ENCODE measurements at regions not wholly inside any gene's neighbourhood (a gene's known extent, or its start where the extent isn't known, plus 50 kb on each side); places are given as distances from the start of the nearest gene placed in this dataset.

- no peak for DNase-seq
These were observed 421.4 kb upstream of the CELF2 start for GRCh38 chr10:10596256-10596655.

GRCh38 chr10:10598297-10598696, 419.4 kb upstream of the CELF2 start:
- no peak for DNase-seq

- DNase-seq: no peak
These were observed 417.7 kb upstream of the CELF2 start for GRCh38 chr10:10600004-10600403.

GRCh38 chr10:10605551-10606081, 412.1 kb upstream of the CELF2 start:
- DNase-seq: no peak

- DNase-seq: no peak
These were observed 408.2 kb upstream of the CELF2 start for GRCh38 chr10:10609379-10609955.

GRCh38 chr10:10610171-10610570, 407.5 kb upstream of the CELF2 start:
- no peak for DNase-seq

- DNase-seq: no peak
These were observed 405.5 kb upstream of the CELF2 start for GRCh38 chr10:10612151-10612550.

GRCh38 chr10:10613656-10614244, 403.9 kb upstream of the CELF2 start:
- DNase-seq: no peak

GRCh38 chr10:10617686-10618085, 400.0 kb upstream of the CELF2 start:
- no peak for DNase-seq

- DNase-seq: no peak
These were observed 399.5 kb upstream of the CELF2 start for GRCh38 chr10:10618139-10618538.

- DNase-seq: no peak
These were observed 393.6 kb upstream of the CELF2 start for GRCh38 chr10:10623958-10624566.

GRCh38 chr10:10624567-10624962, 393.1 kb upstream of the CELF2 start:
- DNase-seq: no peak

GRCh38 chr10:10625491-10625890, 392.2 kb upstream of the CELF2 start:
- DNase-seq: no peak

GRCh38 chr10:10626734-10627133, 390.9 kb upstream of the CELF2 start:
- DNase-seq: no peak

- DNase-seq: no peak
These were observed 390.3 kb upstream of the CELF2 start for GRCh38 chr10:10627414-10627813.

- no peak for DNase-seq
These were observed 388.2 kb upstream of the CELF2 start for GRCh38 chr10:10629512-10629911.

- no peak for DNase-seq
These were observed 387.4 kb upstream of the CELF2 start for GRCh38 chr10:10630281-10630680.

GRCh38 chr10:10630782-10631181, 386.9 kb upstream of the CELF2 start:
- DNase-seq: no peak

- no peak for DNase-seq
These were observed 375.5 kb upstream of the CELF2 start for GRCh38 chr10:10642189-10642588.

- no peak for DNase-seq
These were observed 374.9 kb upstream of the CELF2 start for GRCh38 chr10:10642751-10643150.

GRCh38 chr10:10644008-10644646, 373.5 kb upstream of the CELF2 start:
- DNase-seq: no peak

GRCh38 chr10:10644676-10645385, 372.8 kb upstream of the CELF2 start:
- DNase-seq: no peak

- no peak for DNase-seq
These were observed 370.3 kb upstream of the CELF2 start for GRCh38 chr10:10647331-10647730.
